Hematopoietic multipotent progenitor cell treated with erythropoietin and hydrocortisone succinate and interleukin-3 and kit ligand, for 6 days (in vitro differentiated cells): ENCODE measurements at regions not wholly inside any gene's neighbourhood (a gene's known extent, or its start where the extent isn't known, plus 50 kb on each side); places are given as distances from the start of the nearest gene placed in this dataset.

Experiments
- DNase-seq: peaks from one replicate; pipeline ENCODE4 v3.0.0-alpha.2; 2015

DNA sequence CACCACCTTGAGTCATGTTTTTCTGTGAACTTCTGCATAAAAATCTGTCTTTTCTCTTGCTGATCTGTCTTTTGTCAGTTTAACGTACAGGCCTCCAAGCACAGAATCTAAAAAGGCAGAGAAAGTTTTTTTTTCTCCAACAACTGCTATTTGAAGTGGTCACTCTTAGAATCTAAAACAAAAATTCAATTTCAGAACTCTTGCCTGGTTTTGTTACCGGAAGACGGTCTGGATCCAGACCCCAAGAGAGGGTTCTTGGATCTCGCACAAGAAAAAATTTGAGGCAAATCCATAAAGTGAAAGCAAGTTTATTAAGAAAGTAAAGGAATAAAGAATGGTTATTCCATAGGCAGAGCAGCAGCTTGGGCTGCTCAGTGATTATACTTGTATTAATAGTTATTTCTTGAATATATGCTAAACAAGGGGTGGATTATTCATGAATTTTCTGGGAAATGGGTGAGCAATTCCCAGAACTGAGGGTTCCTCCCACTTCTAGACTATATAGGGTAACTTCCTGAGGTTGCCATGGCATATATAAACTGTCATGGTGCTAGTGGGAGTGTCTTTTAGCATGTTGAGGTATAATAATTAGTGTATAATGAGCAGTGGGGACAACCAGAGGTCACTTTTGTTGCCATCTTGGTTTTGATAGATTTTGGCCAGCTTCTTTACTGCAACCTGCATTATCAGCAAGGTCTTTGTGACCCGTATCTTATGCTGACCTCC, 150.0 kb upstream of the PLEKHA5 start:
- DNase-seq: no peak

GRCh38 chr12:18981732-18982131, 147.8 kb upstream of the PLEKHA5 start:
- DNase-seq: no peak

DNA sequence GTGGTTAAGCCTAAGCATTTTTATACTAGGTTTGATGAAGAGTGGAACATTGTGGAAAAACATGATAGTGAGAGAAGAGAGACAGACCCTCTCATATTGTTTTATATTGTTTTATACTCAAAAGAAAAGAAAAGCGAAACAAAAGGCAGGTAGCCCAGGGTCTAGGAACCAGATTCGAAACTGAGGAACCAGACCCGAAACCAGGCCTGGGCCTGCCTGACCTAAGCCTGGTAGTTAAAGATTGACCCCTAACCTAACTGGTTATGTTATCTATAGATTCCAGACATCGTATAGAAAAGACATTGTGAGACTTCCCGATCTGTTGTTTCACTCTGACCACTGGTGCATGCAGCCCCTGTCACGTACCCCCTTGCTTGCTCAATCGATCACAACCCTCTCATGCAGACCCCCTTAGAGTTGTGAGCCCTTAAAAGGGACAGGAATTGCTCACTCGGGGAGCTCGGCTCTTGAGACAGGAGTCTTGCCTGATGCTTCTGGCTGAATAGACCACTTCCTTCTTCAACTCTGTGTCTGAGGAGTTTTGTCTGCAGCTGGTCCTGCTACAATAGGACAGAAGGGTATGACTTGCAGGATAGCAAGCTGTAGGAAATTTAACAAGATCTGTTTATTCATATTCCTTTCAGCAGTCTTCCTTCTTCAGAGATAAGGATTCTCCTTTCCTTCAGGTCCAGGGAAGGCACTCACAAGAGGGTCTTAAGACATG, 147.1 kb upstream of the PLEKHA5 start:
- no peak for DNase-seq

DNA sequence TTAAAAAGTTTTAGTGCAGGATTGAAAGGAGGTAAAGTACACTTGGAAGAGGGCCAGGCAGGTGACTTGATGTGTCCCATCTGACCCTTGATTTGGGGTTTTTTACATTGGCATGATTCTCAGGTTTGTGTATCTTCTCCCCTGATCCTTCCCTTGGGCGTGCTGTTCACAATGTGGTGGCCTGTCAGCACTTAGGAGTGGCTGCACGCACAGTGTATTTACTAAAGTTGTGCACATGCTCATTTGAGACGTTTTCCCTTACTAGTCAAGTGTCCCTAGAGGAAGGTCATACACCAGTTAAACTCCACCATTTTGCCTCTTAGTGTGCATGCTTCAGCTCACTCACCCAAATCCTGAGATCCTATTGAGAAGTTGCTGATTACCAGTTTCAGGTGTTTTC, 145.7 kb upstream of the PLEKHA5 start:
- no peak for DNase-seq

GRCh38 chr12:18990856-18991255, 138.7 kb upstream of the PLEKHA5 start:
- DNase-seq: no peak

- DNase-seq: no peak
Measured at GRCh38 chr12:18992336-18992735, 137.2 kb upstream of the PLEKHA5 start.

GRCh38 chr12:18998343-18999261, 130.9 kb upstream of the PLEKHA5 start:
- peak; percentile 5 for DNase-seq

GRCh38 chr12:19000836-19001235, 128.7 kb upstream of the PLEKHA5 start:
- no peak for DNase-seq

DNA sequence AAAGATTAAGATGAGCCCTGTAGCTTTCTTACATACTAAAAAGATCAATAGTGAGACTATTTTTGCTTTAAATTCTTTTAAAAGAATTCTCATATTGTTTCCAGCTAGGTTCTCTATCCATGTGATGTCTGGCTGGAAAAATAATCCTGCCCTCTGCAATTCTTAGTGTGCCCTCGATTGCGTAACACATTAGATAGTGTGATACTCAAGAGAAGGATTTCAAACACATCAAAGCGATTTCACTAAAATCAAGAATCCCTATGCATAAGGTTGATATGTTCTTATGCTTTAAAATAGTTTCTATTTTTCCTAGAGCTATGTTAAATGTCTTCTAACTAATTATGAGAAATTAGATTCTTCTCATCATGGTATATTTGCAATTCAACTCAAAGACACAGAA, 127.3 kb upstream of the PLEKHA5 start:
- peak; percentile 2 for DNase-seq

GRCh38 chr12:19003141-19003540, 126.4 kb upstream of the PLEKHA5 start:
- DNase-seq: no peak

DNA sequence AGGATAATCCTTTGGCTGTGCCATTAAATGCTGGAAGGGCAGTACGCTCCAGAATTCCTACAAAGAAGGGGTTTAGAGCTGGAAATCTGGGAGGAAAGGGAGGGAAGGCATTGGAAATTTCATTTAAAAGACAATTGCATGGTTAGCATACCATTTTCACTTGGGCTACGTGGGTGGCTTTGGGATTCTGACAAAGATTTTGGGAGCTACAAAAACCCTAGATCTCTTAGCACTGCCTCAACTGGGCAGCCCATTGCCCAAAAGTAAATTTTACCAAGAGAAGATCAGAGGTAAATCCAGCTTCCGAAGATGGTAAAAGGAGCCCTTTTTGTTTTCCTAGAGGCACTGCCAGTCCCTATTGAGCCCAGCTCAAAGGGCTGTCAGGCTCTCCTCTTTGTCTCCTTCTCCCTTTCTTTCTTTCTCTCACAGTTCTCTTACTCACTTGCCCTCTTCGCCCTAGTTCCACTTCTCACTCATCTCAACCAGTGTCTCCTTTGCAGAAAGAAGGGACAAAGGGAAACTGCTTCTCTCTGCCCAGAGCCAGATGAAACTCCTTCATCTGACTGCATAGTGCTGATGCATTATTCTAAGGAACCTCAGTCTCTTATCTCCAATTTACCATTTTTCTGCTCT, 125.4 kb upstream of the PLEKHA5 start:
- DNase-seq: no peak

DNA sequence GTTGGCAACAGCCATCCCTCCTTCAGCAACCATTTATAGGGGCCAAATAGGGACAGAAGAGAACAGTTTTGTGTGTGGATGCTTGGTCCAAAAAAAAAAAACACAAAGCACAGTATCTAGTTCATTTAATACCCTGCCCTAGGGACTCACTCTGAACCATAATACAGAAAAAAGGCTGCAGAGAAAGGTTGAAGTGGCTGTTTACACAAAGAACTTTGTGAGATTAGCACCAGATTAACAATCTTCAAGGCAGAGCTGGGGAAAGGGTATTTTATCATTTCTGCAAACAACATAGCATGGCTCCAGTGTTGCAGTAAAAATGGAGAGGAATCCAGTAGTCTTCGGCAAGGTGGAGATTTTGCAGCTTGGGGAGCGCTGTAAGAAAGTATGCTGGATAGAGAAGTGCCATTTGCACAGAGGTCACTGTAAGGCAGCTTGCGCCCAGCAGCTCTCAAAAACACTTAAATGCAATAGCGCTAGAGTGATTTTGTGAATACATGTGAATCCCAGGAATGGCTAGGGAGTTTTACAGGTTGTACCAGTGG, 124.2 kb upstream of the PLEKHA5 start:
- DNase-seq: no peak

DNA sequence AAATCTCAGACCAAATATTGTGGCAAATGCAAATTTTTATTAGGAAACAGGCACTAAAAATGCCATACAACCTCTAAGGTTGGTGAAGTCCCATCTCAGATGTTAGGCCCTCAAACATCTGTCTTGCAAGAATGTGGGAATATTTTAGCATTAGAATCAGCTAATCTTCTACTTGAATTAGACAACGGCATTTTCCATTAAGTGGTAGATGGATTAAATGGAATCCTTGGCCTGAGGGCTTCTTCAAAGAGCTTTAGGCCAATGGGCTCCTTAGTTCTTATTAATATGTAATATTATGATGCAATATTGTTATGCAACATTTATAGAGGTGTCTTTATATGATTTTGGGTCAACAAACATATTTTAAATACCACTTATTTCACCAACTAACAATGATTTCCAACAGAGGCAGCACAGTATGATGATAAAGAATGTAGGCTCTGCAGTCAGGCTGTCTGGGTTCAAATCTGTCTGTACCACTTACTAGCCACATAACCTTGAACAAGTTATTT, 122.9 kb upstream of the PLEKHA5 start:
- DNase-seq: no peak

GRCh38 chr12:19008102-19008501, 121.4 kb upstream of the PLEKHA5 start:
- no peak for DNase-seq

GRCh38 chr12:19010087-19010486, 119.4 kb upstream of the PLEKHA5 start:
- no peak for DNase-seq

DNA sequence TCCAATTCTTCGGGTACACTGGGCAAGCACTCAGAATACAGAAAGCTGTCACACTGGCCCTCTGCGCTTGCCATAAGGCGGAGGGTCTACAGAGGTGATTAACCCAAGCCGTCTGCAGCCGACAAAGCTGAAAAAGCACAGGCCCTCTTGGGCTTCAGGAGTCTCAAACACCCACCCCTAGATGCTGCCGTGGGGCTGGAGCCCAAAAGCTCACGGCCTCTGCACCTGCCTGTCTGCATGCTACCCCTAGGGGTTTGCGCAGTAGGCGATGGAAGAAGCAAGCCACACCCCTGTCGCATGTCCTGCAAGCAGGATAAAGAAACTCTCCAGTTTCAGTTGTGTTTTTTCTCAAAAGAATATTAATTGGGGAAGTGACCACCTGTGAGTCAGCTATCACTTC, 118.8 kb upstream of the PLEKHA5 start:
- no peak for DNase-seq

- DNase-seq: no peak
Measured at GRCh38 chr12:19012965-19013364, 116.6 kb upstream of the PLEKHA5 start.

DNA sequence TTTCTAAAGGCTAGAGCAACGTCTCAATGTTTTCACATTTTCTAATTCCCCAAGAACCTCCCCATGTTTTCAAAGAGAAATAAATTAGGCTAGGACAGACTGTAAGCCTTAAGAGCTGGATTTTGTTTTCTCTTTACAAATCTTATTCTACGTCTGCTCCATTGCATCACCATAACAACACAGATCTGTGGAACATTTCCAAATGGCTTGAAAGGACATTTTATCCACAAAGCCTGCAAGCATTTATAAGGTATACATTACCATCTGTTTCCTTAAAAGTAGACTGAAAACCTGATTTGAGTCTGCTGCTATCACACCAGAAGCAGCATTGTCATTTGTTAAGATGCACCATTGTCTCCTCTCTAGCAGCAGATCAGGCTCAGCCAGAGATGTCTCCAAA, 115.3 kb upstream of the PLEKHA5 start:
- no peak for DNase-seq

DNA sequence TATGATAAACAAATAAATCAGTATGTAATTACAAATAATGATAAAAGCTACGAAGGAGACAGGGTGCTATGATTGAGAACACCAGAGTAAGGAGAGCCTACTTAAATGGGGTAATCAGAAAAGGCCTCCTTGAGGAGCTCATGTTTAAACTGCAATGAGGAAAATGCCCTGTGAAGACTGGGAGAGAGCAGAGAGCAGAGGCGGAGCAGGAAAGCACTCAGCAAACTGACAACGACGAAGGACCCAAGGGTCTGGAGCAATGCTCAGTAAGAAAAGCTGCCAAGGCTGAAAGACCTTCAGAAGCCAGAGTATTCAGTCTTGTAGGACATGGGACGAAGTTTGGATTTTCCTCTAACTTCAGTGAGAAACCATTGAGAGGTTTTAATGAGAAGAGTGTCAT, 114.2 kb upstream of the PLEKHA5 start:
- DNase-seq: no peak

DNA sequence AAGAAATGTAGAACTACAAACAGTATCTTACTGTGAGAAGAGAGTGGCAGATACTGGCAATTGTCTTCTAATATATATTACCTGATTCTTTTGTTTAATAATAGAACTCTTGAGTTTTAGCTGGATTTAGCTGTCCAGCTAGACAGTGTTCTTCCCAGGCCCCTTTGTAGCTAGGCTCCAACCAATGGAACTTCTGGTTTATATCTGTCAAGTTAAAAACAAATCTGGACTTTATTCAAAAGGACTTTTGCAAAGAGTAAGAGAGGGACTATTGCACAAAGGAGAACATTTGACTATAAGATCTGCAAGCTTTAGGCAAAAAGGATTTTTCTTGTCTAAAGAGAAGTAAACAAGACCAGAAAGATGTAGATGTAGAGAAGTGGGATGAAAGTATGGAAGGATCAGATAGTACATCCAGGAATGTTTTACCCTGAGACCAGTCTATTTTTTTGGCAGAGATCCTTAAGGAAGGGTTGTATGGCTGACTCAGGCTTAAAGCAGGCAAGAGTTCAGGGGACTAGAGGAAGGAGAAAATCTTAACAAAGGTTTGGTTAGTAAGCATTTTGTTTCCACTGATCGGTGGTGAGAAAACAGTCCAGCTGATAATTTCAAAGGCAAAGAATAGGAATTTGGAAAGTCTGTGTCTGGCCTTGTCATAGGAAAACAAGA, 111.1 kb upstream of the PLEKHA5 start:
- no peak for DNase-seq

DNA sequence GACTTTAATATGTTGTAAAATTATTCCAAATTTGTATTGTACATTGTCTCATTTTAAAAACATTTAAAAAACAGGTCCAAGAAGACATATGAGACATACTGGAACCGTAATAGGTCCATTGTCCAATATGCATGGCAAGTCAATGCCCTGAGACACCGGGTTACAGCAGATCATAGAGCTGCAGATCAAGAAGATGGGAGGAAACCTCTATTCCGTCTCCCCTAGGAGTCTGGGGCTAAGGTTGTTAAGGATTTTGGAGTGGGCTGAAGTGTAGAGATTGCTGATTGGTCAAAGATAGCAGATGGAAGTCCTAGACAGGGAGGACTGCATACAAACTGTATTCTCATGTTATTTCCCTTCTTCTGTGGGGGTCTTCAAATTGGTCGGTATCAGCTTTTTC, 108.3 kb upstream of the PLEKHA5 start:
- DNase-seq: no peak

GRCh38 chr12:19021646-19022045, 107.9 kb upstream of the PLEKHA5 start:
- no peak for DNase-seq
